ENCODE measurements at regions not wholly inside any gene's neighbourhood (a gene's known extent, or its start where the extent isn't known, plus 50 kb on each side); places are given as distances from the start of the nearest gene placed in this dataset.
"Not testable (repeated sequence)": the region's sequence is repeated elsewhere in the genome, so short reads cannot be mapped to it uniquely, and the experiment has no call there.

GRCh38 chr3:18556503-18557135, 131.5 kb upstream of the SATB1 start:
- no peak for DNase-seq
- Histone ChIP-seq H3K9me3 (no peaks in the 10 kb centered on the region), H3K27me3 (no peaks in the 10 kb centered on the region), H3K36me3 (no peaks in the 10 kb centered on the region), H3K4me3 (no peak overlapping the region), H3K27ac (no peak overlapping the region), H3K4me1 (no peaks in the 10 kb centered on the region)
- intact Hi-C loops (cut with DNase I): no loop called here
- 70 to 89% methylated on average over 4 of the region's 4 CpGs for WGBS, 2 donors
- TF ChIP-seq POLR2AphosphoS5 (IDR thresholded peaks at IDR 0.05) (no peak), POLR2A (IDR thresholded peaks at IDR 0.05) (no peak), CTCF (IDR thresholded peaks at IDR 0.05) (no peak), EP300 (IDR thresholded peaks at IDR 0.05) (no peak)

GRCh38 chr3:18556001-18556408, 130.9 kb upstream of the SATB1 start:
- Histone ChIP-seq H3K4me3 (no peak overlapping the region), H3K4me1 (no peaks in the 10 kb centered on the region), H3K27me3 (no peaks in the 10 kb centered on the region), H3K36me3 (no peaks in the 10 kb centered on the region), H3K27ac (no peak overlapping the region), H3K9me3 (no peaks in the 10 kb centered on the region)
- intact Hi-C loops (cut with DNase I): no loop called here
- 90 to 91% methylated on average over 3 of the region's 3 CpGs for WGBS, 2 donors
- no peak for TF ChIP-seq EP300 (IDR thresholded peaks at IDR 0.05)
- TF ChIP-seq CTCF (IDR thresholded peaks at IDR 0.05): no peak
- TF ChIP-seq POLR2A (IDR thresholded peaks at IDR 0.05): no peak
- no peak for TF ChIP-seq POLR2AphosphoS5 (IDR thresholded peaks at IDR 0.05)
- DNase-seq: no peak

- DNase-seq; intact Hi-C loops (cut with DNase I); H3K9me3 ChIP-seq; H3K36me3 ChIP-seq; H3K27me3 ChIP-seq; H3K27ac ChIP-seq; H3K4me1 ChIP-seq; H3K4me3 ChIP-seq: not testable (repeated sequence)
- 92% methylated on average over 9 of the region's 9 CpGs for WGBS, 2 donors
Observed at GRCh38 chr3:18552579-18553105, 127.5 kb upstream of the SATB1 start.

GRCh38 chr3:18546632-18547031, 121.5 kb upstream of the SATB1 start:
- H3K4me3 ChIP-seq: no peak overlapping the region
- no peaks in the 10 kb centered on the region for H3K9me3 ChIP-seq
- intact Hi-C loops (cut with DNase I): no loop called here
- H3K27me3 ChIP-seq: no peaks in the 10 kb centered on the region
- 87 to 92% methylated on average over 2 of the region's 2 CpGs for WGBS, 2 donors
- no peaks in the 10 kb centered on the region for H3K36me3 ChIP-seq
- DNase-seq: no peak
- H3K27ac ChIP-seq: no peak overlapping the region
- H3K4me1 ChIP-seq: no peaks in the 10 kb centered on the region
- TF ChIP-seq CTCF (IDR thresholded peaks at IDR 0.05) (no peak), EP300 (IDR thresholded peaks at IDR 0.05) (no peak), POLR2AphosphoS5 (IDR thresholded peaks at IDR 0.05) (no peak), POLR2A (IDR thresholded peaks at IDR 0.05) (no peak)

- Histone ChIP-seq H3K27ac (no peak overlapping the region), H3K27me3 (no peaks in the 10 kb centered on the region), H3K4me1 (no peaks in the 10 kb centered on the region), H3K36me3 (no peaks in the 10 kb centered on the region), H3K9me3 (no peaks in the 10 kb centered on the region), H3K4me3 (no peak overlapping the region)
- 71 to 88% methylated on average over 4 of the region's 4 CpGs for WGBS, 2 donors
- no peak for DNase-seq
- intact Hi-C loops (cut with DNase I): no loop called here
- no peak for TF ChIP-seq EP300 (IDR thresholded peaks at IDR 0.05)
- no peak for TF ChIP-seq POLR2AphosphoS5 (IDR thresholded peaks at IDR 0.05)
- TF ChIP-seq CTCF (IDR thresholded peaks at IDR 0.05): no peak
- no peak for TF ChIP-seq POLR2A (IDR thresholded peaks at IDR 0.05)
Observed at GRCh38 chr3:18544146-18544545, 119.0 kb upstream of the SATB1 start.

All from sigmoid colon (tissue), 6 donors.